Choroid plexus epithelial cell (primary cell): ENCODE measurements at regions not wholly inside any gene's neighbourhood (a gene's known extent, or its start where the extent isn't known, plus 50 kb on each side); places are given as distances from the start of the nearest gene placed in this dataset.

ENCODE experiments used
- DNase-seq: peaks from one replicate; pipeline ENCODE4 v3.0.0-alpha.2; 2010; ENCODE audit warnings: low read depth
- H3K4me3 ChIP-seq: 2 replicates; pipeline ENCODE4 v1.5.1; 2011; ENCODE audit warnings: low read depth, mild to moderate bottlenecking, control low read depth, low read length, moderate library complexity
- TF ChIP-seq, protein P1 (sequence below): conservative IDR thresholded peaks from 2 replicates; pipeline ENCODE4 v1.5.1; 2011; ENCODE audit warnings: low read depth, mild to moderate bottlenecking, control low read depth, inconsistent platforms, low read length, moderate library complexity

DNA sequence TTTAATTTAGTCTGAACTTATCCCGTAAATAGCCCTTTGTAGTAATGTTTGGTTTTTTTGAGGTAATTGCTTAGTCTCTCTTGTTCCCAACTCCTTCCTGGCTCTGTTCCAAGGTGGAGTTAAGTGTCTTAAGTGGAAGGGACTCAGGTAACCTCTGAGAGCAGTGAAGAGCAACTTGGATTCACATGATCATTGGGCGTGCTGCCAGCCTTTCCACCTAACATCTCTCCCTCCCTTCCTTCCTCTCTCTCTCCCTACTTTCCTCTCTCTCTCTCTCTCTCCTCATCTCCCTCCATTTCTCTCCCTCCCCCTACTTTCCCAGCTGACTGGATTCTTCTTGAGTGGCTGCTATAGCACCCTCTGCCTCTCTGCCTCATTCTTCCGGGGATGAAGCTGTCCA is 232.9 kb upstream of the SASH1 start:
- TF ChIP-seq, protein P1, sequence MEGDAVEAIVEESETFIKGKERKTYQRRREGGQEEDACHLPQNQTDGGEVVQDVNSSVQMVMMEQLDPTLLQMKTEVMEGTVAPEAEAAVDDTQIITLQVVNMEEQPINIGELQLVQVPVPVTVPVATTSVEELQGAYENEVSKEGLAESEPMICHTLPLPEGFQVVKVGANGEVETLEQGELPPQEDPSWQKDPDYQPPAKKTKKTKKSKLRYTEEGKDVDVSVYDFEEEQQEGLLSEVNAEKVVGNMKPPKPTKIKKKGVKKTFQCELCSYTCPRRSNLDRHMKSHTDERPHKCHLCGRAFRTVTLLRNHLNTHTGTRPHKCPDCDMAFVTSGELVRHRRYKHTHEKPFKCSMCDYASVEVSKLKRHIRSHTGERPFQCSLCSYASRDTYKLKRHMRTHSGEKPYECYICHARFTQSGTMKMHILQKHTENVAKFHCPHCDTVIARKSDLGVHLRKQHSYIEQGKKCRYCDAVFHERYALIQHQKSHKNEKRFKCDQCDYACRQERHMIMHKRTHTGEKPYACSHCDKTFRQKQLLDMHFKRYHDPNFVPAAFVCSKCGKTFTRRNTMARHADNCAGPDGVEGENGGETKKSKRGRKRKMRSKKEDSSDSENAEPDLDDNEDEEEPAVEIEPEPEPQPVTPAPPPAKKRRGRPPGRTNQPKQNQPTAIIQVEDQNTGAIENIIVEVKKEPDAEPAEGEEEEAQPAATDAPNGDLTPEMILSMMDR, result no peak
- peak; percentile 5 for DNase-seq
- H3K4me3 ChIP-seq, result no peak overlapping the region

DNA sequence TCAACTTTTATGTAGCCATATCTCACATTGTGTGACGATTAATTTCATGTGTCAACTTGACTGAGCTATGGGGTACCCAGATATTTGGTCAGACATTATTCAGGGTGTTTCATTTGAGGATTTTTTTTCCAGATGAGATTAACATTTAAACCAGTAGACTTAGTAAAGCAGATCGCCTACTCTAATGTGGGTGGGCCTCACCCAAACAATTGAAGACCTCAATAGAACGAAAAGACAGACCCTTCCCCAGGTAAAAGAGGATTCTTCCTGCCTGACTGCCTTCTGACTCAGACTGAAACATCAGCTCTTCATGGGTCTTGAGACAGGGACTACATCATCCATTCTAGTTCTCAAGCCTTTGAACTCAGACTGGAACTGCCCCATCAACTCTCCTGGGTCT is 231.7 kb upstream of the SASH1 start:
- no peak overlapping the region for H3K4me3 ChIP-seq
- DNase-seq, result no peak
- TF ChIP-seq, protein P1, result no peak

DNA sequence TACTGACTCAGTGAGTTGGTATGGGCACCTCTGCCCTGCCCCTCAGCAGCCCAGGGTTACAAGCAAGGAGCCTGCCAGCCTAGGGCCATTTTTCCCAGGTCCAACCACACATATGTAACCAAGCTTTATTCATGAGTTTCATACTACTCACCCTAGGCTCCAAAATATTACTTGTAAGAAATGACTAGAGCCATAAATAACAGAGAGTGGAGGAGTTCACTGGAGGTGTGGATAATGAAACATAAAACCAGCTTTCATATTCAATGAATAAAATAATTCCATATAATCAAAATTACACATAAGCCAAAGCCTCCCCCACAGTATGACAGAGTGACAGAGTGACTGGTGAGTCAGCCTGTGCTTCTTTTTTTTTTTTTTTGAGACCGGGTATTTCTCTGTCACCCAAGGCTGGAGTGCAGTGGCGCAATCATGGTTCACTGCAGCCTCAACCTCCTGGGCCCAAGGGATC is 229.8 kb upstream of the SASH1 start:
- H3K4me3 ChIP-seq, result no peak overlapping the region
- TF ChIP-seq, protein P1, result no peak
- DNase-seq, result no peak

DNA sequence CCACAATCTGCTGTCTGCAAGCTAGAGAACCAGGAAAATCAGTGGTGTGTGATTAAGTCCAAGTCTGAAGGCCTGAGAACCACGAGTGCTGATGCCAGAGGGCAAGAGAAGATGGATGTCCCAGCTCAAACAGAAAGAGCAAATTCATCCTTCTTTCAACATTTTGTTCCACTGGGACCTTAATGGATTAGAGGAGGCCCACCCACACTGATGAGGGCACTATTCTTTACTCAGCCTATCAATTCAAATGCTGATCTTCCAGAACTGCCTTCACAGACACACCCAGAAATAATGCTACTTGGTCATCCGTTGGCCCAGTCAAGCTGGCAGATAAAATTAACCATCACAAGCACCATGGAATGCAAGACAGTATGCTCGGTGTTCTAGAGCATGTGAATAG is 226.6 kb upstream of the SASH1 start:
- TF ChIP-seq, protein P1, result no peak
- no peak for DNase-seq
- no peak overlapping the region for H3K4me3 ChIP-seq

DNA sequence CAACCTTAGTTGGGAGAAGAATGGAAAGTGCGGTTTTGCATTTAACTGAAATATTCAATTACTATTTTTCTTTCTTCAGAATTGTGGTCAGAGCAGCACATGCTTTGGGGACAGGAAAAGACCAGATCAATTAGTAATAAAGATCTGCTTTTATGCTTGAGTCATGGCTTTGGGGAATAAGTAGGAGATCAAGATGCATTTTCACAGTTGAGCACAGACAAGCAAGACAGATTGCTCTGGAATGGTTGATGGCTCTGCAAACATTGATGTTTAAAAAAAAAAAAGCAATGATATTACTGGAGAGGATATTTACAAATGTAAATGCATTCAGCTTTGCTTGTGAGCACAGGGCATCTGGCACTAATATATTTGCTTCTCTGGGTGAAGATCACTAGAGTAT is 224.4 kb upstream of the SASH1 start:
- TF ChIP-seq, protein P1, result no peak
- H3K4me3 ChIP-seq, result no peak overlapping the region
- DNase-seq, result no peak

DNA sequence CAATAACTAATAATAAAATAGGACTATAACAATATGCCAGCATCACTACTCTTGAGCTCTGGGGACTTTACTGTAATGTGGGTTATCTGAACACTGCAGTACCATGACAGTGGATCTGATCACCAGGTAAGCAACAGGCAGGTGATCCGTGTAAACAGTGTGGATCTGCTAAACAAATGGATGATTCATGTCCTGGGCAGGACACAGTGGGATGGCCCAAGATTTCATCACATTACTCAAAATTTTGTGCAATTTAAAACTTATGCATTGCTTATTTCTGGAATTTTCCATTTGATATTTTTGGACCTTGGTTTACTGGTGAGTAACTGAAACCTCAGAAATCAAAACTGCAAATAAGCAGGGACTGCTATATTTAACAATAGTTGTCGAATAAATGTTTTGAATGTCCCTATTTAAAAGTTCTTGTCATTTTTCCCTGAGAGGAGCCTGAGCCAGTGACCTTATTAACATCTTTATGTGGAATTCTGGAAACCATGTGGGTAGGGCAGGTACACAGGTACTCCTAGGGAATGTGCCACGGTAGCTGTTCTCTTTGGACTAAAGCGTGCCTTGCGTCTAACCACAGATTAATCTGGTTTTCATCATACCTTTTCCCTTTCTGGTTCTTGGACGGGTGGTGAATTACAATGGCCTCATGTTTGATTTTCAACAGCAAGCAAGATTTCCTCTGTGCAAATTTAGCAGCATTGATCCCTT is 214.5 kb upstream of the SASH1 start:
- DNase-seq, result peak; percentile 19
- TF ChIP-seq, protein P1, result no peak
- no peak overlapping the region for H3K4me3 ChIP-seq

DNA sequence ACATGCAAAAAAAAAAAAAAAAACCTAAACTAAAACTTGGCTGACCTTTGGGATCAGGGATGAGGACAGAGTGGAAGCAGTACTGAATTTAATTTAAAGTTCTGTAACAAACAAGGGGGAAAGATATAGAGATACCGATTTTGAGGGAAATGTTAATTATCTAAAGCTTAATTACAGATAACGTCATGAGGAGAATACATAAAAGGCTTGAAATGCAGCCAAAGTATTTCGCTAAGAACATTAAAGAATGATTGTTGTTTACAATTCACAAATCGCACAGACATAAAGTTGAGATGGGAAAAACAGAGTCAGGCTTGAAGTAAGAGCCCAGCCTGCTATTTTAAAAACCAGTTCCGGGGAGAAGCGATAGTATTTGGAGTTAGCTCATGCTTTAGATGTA is 208.0 kb upstream of the SASH1 start:
- H3K4me3 ChIP-seq, result no peak overlapping the region
- TF ChIP-seq, protein P1, result no peak
- no peak for DNase-seq
